SK-N-SH (cell line): ENCODE measurements at regions not wholly inside any gene's neighbourhood (a gene's known extent, or its start where the extent isn't known, plus 50 kb on each side); places are given as distances from the start of the nearest gene placed in this dataset.

ENCODE experiments used
- CTCF ChIA-PET: fragments of 300-600, 350-600 bp; formaldehyde crosslinking; extraction: SDS; loops from one replicate; lab custom pipeline; 2021; lab: Yijun Ruan, JAX
- POLR2A ChIA-PET: fragments of 350-600 bp; sonication (Branson Sonifier 250); formaldehyde crosslinking; extraction: SDS; loops from one replicate; lab custom pipeline; 2020; ENCODE audit warnings: antibody characterized with exemption, inconsistent platforms; lab: Yijun Ruan, JAX
- DNase-seq: peaks from one replicate; pipeline ENCODE4 v3.0.0; 2012
- H2AFZ ChIP-seq: fragments of 200-600 bp; sonication (generic); 2 replicates; pipeline ENCODE4 v1.8.1; 2016; ENCODE audit warnings: antibody characterized with exemption, mild to moderate bottlenecking, low read depth
- H3F3A ChIP-seq: fragments of 200-600 bp; sonication (generic); replicated peaks from 2 replicates; pipeline ENCODE3; 2016; ENCODE audit warnings: antibody characterized with exemption, mild to moderate bottlenecking; ENCODE audit not compliant: insufficient read depth
- H3K27ac ChIP-seq, 2 experiments: fragments of 200-500 bp in 1 of 2; fragments of 200-600 bp in 1 of 2; sonication (Bioruptor generic) in 1 of 2; sonication (generic), shearing (Covaris generic) in 1 of 2; 2 replicates each; pipeline versions ENCODE4 v1.5.1 to v1.6.1; 2014 to 2016; ENCODE audit warnings: low read depth in 2 of 2, inconsistent platforms in 1 of 2, low read length in 1 of 2, mild to moderate bottlenecking in 1 of 2, mixed read lengths in 1 of 2
- H3K27me3 ChIP-seq: fragments of 200-600 bp; sonication (generic), shearing (Covaris generic); 2 replicates; pipeline ENCODE4 v1.6.1; 2016; ENCODE audit warnings: mixed run types; ENCODE audit not compliant: insufficient read depth
- H3K36me3 ChIP-seq, 2 experiments: fragments of 200-500 bp in 1 of 2; fragments of 200-600 bp in 1 of 2; sonication (Bioruptor generic) in 1 of 2; sonication (generic) in 1 of 2; replicated peaks in 1 of 2; 2 replicates each; pipeline versions ENCODE3 to v1.5.1; 2014 to 2016; ENCODE audit warnings: low read length in 1 of 2, mild to moderate bottlenecking in 1 of 2; ENCODE audit not compliant: insufficient read depth in 2 of 2, control insufficient read depth in 1 of 2
- H3K4me1 ChIP-seq, 2 experiments: fragments of 200-500 bp in 1 of 2; fragments of 200-600 bp in 1 of 2; sonication (Bioruptor generic) in 1 of 2; sonication (generic), shearing (Covaris generic) in 1 of 2; 2 replicates each; pipeline versions ENCODE4 v1.5.1 to v1.6.1; 2014 to 2016; ENCODE audit warnings: low read depth in 1 of 2, low read length in 1 of 2, mixed run types in 1 of 2; ENCODE audit not compliant: insufficient read depth in 2 of 2, control insufficient read depth in 1 of 2
- H3K4me2 ChIP-seq: fragments of 200-600 bp; sonication (generic), shearing (Covaris generic); 2 replicates; pipeline ENCODE4 v1.6.1; 2017; ENCODE audit warnings: mixed run types
- H3K4me3 ChIP-seq, 2 experiments: fragments of 200-500 bp in 1 of 2; fragments of 200-600 bp in 1 of 2; sonication (Bioruptor generic) in 1 of 2; sonication (generic), shearing (Covaris generic) in 1 of 2; 2 replicates each; pipeline versions ENCODE4 v1.5.1 to v1.8.1; 2014 to 2016; ENCODE audit warnings: low read depth in 2 of 2, inconsistent platforms in 1 of 2, low read length in 1 of 2, mild to moderate bottlenecking in 1 of 2, mixed read lengths in 1 of 2, moderate library complexity in 1 of 2
- H3K79me2 ChIP-seq: fragments of 200-600 bp; sonication (generic); 2 replicates; pipeline ENCODE4 v1.8.1; 2017; ENCODE audit warnings: mild to moderate bottlenecking; ENCODE audit not compliant: insufficient read depth
- H3K9ac ChIP-seq: fragments of 200-600 bp; sonication (generic); 2 replicates; pipeline ENCODE4 v1.6.1; 2017; ENCODE audit warnings: mixed run types
- H3K9me2 ChIP-seq: fragments of 200-600 bp; sonication (generic); 2 replicates; pipeline ENCODE4 v1.6.1; 2017; ENCODE audit warnings: mixed run types
- H3K9me3 ChIP-seq: fragments of 200-600 bp; sonication (generic); 2 replicates; pipeline ENCODE4 v1.6.1; 2017; ENCODE audit warnings: mixed run types, mild to moderate bottlenecking, moderate library complexity
- H4K20me1 ChIP-seq: fragments of 200-600 bp; sonication (generic); 2 replicates; pipeline ENCODE4 v1.6.1; 2017; ENCODE audit warnings: mild to moderate bottlenecking, mixed run types; ENCODE audit not compliant: insufficient read depth
- CTCF ChIP-seq: fragments of 200-600 bp; sonication (generic); IDR thresholded peaks from 2 replicates; pipeline ENCODE4 v1.6.1; 2017; ENCODE audit warnings: antibody characterized with exemption, mild to moderate bottlenecking, moderate library complexity
- ELF1 ChIP-seq: IDR thresholded peaks from 2 replicates; pipeline ENCODE4 v1.4.0; 2012
- EZH2phosphoT487 ChIP-seq: fragments of 200-600 bp; sonication (generic); IDR thresholded peaks from 2 replicates; pipeline ENCODE4 v1.6.1; 2017; ENCODE audit warnings: low read depth, mixed run types, mild to moderate bottlenecking, antibody characterized with exemption, moderate library complexity, borderline replicate concordance
- FOSL2 ChIP-seq: IDR thresholded peaks from 2 replicates; pipeline ENCODE4 v1.4.0; 2012; ENCODE audit warnings: low read depth, mild to moderate bottlenecking, moderate library complexity, borderline replicate concordance
- FOXM1 ChIP-seq: IDR thresholded peaks from 2 replicates; pipeline ENCODE4 v1.4.0; 2012; ENCODE audit warnings: low read depth, mild to moderate bottlenecking
- GABPA ChIP-seq: IDR thresholded peaks from 2 replicates; pipeline ENCODE4 v1.4.0; 2012; ENCODE audit warnings: low read depth, mild to moderate bottlenecking
- MAX ChIP-seq: IDR thresholded peaks from 2 replicates; pipeline ENCODE4 v1.4.0; 2012; ENCODE audit warnings: low read depth
- MEF2A ChIP-seq: IDR thresholded peaks from 2 replicates; pipeline ENCODE4 v1.4.0; 2012; ENCODE audit warnings: low read depth, borderline replicate concordance
- MXI1 ChIP-seq: IDR thresholded peaks from 2 replicates; pipeline ENCODE4 v1.6.1; 2012; ENCODE audit warnings: mild to moderate bottlenecking, low read depth, low read length, improper control_type of control experiment
- NFIC ChIP-seq: IDR thresholded peaks from 2 replicates; pipeline ENCODE4 v1.4.0; 2012; ENCODE audit warnings: borderline replicate concordance
- NRF1 ChIP-seq: IDR thresholded peaks from 2 replicates; pipeline ENCODE4 v1.6.1; 2012; ENCODE audit warnings: low read depth, mild to moderate bottlenecking, low read length
- RCOR1 ChIP-seq: fragments of 150-350 bp; IDR thresholded peaks from 2 replicates; pipeline ENCODE4 v1.6.1; 2017; ENCODE audit warnings: antibody characterized with exemption, low read length
- RFX5 ChIP-seq: IDR thresholded peaks from 2 replicates; pipeline ENCODE4 v1.6.1; 2012; ENCODE audit warnings: mild to moderate bottlenecking, improper control_type of control experiment, low read length
- RXRA ChIP-seq: IDR thresholded peaks from 2 replicates; pipeline ENCODE4 v1.4.0; 2012; ENCODE audit warnings: low read depth, mild to moderate bottlenecking, borderline replicate concordance
- SIN3A ChIP-seq: IDR thresholded peaks from 2 replicates; pipeline ENCODE4 v1.6.1; 2012; ENCODE audit warnings: low read depth, mild to moderate bottlenecking, low read length, moderate library complexity, borderline replicate concordance
- SMC3 ChIP-seq: IDR thresholded peaks from 2 replicates; pipeline ENCODE4 v1.6.1; 2012; ENCODE audit warnings: low read depth, low read length, improper control_type of control experiment
- TAF1 ChIP-seq: IDR thresholded peaks from 2 replicates; pipeline ENCODE4 v1.6.1; 2012; ENCODE audit warnings: low read depth, mild to moderate bottlenecking, low read length, moderate library complexity, borderline replicate concordance
- TCF12 ChIP-seq: IDR thresholded peaks from 2 replicates; pipeline ENCODE4 v1.4.0; 2012
- USF1 ChIP-seq: IDR thresholded peaks from 2 replicates; pipeline ENCODE4 v1.4.0; 2012; ENCODE audit warnings: low read depth, borderline replicate concordance
- USF2 ChIP-seq: fragments of 150-350 bp; IDR thresholded peaks from 2 replicates; pipeline ENCODE4 v1.6.1; 2017; ENCODE audit warnings: antibody characterized with exemption, low read length, low read depth, borderline replicate concordance
- YY1 ChIP-seq: IDR thresholded peaks from 2 replicates; pipeline ENCODE4 v1.4.0; 2012; ENCODE audit warnings: low read depth, mild to moderate bottlenecking
- WGBS: methylation state at CpG from one replicate; pipeline ENCODE4 v1.1.6; 2017; ENCODE audit warnings: low lambda C conversion rate; 5-methylcytosine and 5-hydroxymethylcytosine counted together
- TF ChIP-seq, protein P1 (sequence below): IDR thresholded peaks from 2 replicates; pipeline ENCODE4 v1.4.0; 2012; ENCODE audit warnings: low read depth, borderline replicate concordance

GRCh38 chr2:151178207-151178606, 83.5 kb downstream of the RBM43 start:
- H3K9me2 ChIP-seq = no peaks in the 10 kb centered on the region
- CTCF ChIA-PET = interaction anchor here (1.1 kb wide), 1 partner anchor 12 kb away, joined by 3 read pairs; no protein-coding TSS in a partner anchor
- DNase-seq = no peak
- no peaks in the 10 kb centered on the region for H3F3A ChIP-seq
- no peaks in the 10 kb centered on the region for H3K9me3 ChIP-seq
- no peak overlapping the region for H3K9ac ChIP-seq
- no peak overlapping the region for H3K27ac ChIP-seq
- TF ChIP-seq CTCF (no peak), MAX (no peak), MEF2A (no peak)
- H3K27me3 ChIP-seq = peaks cover 9% of the 10 kb centered on the region
- no peaks in the 10 kb centered on the region for H3K79me2 ChIP-seq
- no peaks in the 10 kb centered on the region for H4K20me1 ChIP-seq
- POLR2A ChIA-PET = no interaction called here
- no peaks in the 10 kb centered on the region for H3K36me3 ChIP-seq
- H3K4me3 ChIP-seq = no peak overlapping the region
- no peaks in the 10 kb centered on the region; a peak in 1 of 4 replicates for H3K4me1 ChIP-seq
- no peak overlapping the region for H2AFZ ChIP-seq
- 82% methylated on average over 5 of the region's 5 CpGs for WGBS
- no peak overlapping the region for H3K4me2 ChIP-seq

DNA sequence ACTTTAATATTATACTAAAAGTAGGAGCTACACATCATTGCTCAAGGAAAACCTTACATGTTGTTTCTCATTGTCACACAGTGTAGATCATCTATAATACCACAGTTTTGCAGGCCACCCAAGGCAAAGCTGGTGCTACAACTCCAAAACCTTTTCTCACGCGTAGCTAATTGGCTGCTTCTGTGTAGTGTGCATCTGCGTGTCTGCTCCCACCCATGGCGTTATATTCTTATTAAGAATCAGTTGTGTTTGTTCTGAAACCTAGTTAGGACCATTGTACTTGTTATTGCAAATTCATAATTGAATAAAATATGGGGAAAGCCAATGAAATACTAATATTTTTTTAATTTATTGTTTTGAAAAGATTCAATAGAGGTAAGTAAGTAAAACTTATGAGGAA, 83.9 kb downstream of the RBM43 start:
- no peaks in the 10 kb centered on the region for H3K4me1 ChIP-seq
- 92% methylated on average over 4 of the region's 4 CpGs for WGBS
- H3K27me3 ChIP-seq = peaks cover 9% of the 10 kb centered on the region
- H3K4me3 ChIP-seq = no peak overlapping the region
- no peak overlapping the region for H2AFZ ChIP-seq
- H3K9me3 ChIP-seq = no peaks in the 10 kb centered on the region
- no peak for DNase-seq
- no peaks in the 10 kb centered on the region for H3K36me3 ChIP-seq
- no peaks in the 10 kb centered on the region for H3K79me2 ChIP-seq
- TF ChIP-seq FOSL2 (no peak), RCOR1 (no peak), USF2 (no peak), YY1 (no peak), NRF1 (no peak), FOXM1 (no peak), EZH2phosphoT487 (no peak), USF1 (no peak), SIN3A (no peak), ELF1 (no peak), GABPA (no peak), MXI1 (no peak), TCF12 (no peak), NFIC (no peak), TAF1 (no peak), RFX5 (no peak), MEF2A (no peak), RXRA (no peak), SMC3 (no peak)
- TF ChIP-seq, protein P1, sequence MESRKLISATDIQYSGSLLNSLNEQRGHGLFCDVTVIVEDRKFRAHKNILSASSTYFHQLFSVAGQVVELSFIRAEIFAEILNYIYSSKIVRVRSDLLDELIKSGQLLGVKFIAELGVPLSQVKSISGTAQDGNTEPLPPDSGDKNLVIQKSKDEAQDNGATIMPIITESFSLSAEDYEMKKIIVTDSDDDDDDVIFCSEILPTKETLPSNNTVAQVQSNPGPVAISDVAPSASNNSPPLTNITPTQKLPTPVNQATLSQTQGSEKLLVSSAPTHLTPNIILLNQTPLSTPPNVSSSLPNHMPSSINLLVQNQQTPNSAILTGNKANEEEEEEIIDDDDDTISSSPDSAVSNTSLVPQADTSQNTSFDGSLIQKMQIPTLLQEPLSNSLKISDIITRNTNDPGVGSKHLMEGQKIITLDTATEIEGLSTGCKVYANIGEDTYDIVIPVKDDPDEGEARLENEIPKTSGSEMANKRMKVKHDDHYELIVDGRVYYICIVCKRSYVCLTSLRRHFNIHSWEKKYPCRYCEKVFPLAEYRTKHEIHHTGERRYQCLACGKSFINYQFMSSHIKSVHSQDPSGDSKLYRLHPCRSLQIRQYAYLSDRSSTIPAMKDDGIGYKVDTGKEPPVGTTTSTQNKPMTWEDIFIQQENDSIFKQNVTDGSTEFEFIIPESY = no peak
- TF ChIP-seq, all 33 proteins: peak for 0
- H3K9ac ChIP-seq = no peak overlapping the region
- H3F3A ChIP-seq = no peaks in the 10 kb centered on the region
- H3K27ac ChIP-seq = no peak overlapping the region
- H4K20me1 ChIP-seq = no peaks in the 10 kb centered on the region
- ChIA-PET POLR2A (no interaction called here), CTCF (interaction anchor here (1.1 kb wide), 1 partner anchor 13 kb away, joined by 3 read pairs; no protein-coding TSS in a partner anchor)
- no peaks in the 10 kb centered on the region for H3K9me2 ChIP-seq
- H3K4me2 ChIP-seq = no peak overlapping the region
